GM12875 (cell line): ENCODE measurements at regions not wholly inside any gene's neighbourhood (a gene's known extent, or its start where the extent isn't known, plus 50 kb on each side); places are given as distances from the start of the nearest gene placed in this dataset.

ENCODE experiments used
- H3K4me3 ChIP-seq: one replicate; pipeline ENCODE4 v1.5.1; 2011; ENCODE audit warnings: low read depth, low read length, control low read depth
- TF ChIP-seq, protein P1 (sequence below): IDR thresholded peaks from 2 replicates; pipeline ENCODE4 v1.5.1; 2011; ENCODE audit warnings: low read depth, mild to moderate bottlenecking, control low read depth, inconsistent platforms, low read length, moderate library complexity, borderline replicate concordance; ENCODE audit not compliant: insufficient read depth

- no peak overlapping the region for H3K4me3 ChIP-seq
- TF ChIP-seq, protein P1, sequence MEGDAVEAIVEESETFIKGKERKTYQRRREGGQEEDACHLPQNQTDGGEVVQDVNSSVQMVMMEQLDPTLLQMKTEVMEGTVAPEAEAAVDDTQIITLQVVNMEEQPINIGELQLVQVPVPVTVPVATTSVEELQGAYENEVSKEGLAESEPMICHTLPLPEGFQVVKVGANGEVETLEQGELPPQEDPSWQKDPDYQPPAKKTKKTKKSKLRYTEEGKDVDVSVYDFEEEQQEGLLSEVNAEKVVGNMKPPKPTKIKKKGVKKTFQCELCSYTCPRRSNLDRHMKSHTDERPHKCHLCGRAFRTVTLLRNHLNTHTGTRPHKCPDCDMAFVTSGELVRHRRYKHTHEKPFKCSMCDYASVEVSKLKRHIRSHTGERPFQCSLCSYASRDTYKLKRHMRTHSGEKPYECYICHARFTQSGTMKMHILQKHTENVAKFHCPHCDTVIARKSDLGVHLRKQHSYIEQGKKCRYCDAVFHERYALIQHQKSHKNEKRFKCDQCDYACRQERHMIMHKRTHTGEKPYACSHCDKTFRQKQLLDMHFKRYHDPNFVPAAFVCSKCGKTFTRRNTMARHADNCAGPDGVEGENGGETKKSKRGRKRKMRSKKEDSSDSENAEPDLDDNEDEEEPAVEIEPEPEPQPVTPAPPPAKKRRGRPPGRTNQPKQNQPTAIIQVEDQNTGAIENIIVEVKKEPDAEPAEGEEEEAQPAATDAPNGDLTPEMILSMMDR, result no peak
Measured at GRCh38 chr3:707041-707440, 385.8 kb upstream of the CNTN6 start.

GRCh38 chr3:713006-713621, 379.7 kb upstream of the CNTN6 start:
- TF ChIP-seq, protein P1, result no peak

GRCh38 chr3:713947-714620, 378.7 kb upstream of the CNTN6 start:
- TF ChIP-seq, protein P1, result no peak
- no peak overlapping the region for H3K4me3 ChIP-seq

More at GRCh38 chr3:713006-713621, 379.7 kb upstream of the CNTN6 start:
- H3K4me3 ChIP-seq, result no peak overlapping the region

- TF ChIP-seq, protein P1, result no peak
Measured at GRCh38 chr3:721086-721485, 371.7 kb upstream of the CNTN6 start.

DNA sequence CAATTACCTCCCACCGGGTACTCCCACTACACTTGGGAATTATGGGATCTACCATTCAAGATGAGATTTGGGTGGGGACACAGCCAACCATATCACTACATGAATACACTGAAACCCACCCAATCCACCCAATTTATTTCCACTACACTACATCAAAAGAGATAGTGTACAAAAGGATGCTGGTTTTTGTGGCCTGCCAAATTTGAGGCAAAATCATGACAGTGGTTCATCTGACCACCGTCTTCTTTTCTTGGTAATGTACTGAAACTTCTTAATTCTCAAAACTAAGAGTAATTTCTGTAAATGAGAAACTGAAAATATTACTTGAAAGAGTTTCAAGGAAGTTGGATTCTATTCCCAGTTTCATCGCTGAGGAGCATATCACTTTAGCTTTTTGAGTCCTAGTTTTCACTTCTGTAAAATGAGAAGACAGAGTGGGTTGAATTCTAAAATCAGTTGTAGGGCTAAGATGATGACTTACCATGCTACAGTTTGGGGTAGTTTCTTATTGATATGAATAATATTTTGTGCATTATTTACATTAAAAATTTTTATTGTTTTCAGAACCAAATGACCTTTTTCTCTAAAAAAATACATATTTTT, 360.4 kb upstream of the CNTN6 start:
- TF ChIP-seq, protein P1, result no peak
- H3K4me3 ChIP-seq, result no peak overlapping the region

More at GRCh38 chr3:721086-721485, 371.7 kb upstream of the CNTN6 start:
- H3K4me3 ChIP-seq, result no peak overlapping the region

GRCh38 chr3:733313-733712, 359.5 kb upstream of the CNTN6 start:
- no peak overlapping the region for H3K4me3 ChIP-seq
- TF ChIP-seq, protein P1, result no peak
